K562 (cell line): ENCODE measurements at regions not wholly inside any gene's neighbourhood (a gene's known extent, or its start where the extent isn't known, plus 50 kb on each side); places are given as distances from the start of the nearest gene placed in this dataset.

Source experiments
- ATAC-seq: fragments of 200-7000 bp; cut with Tn5 transposase; 3 replicates; pipeline ENCODE4 v1.9.1; 2020; ENCODE audit warnings: moderate library complexity
- BruUV-seq: library from RNA; stranded (reverse); fragments of 400-500 nt; replicated peaks from 2 replicates; lab custom pipeline; 2021; lab: Mats Ljungman, UMichigan
- CTCF ChIA-PET: fragments of 300-600 bp; formaldehyde crosslinking; extraction: SDS; loops from one replicate; lab custom pipeline; 2021; ENCODE audit warnings: low intra/inter-chr PET ratio; lab: Yijun Ruan, JAX
- POLR2A ChIA-PET: fragments of 300-600, 350-650 bp; sonication (Branson Sonifier 250); formaldehyde crosslinking; extraction: SDS; loops from one replicate; lab custom pipeline; 2021; ENCODE audit warnings: antibody characterized with exemption, inconsistent platforms; lab: Yijun Ruan, JAX
- DNase-seq, 4 experiments: peaks; one replicate each; pipeline versions ENCODE4 v3.0.0 to v3.0.0-alpha.2; 2011 to 2018; ENCODE audit warnings: low spot score in 3 of 4, mixed read lengths in 3 of 4; ENCODE audit errors: extremely low read depth in 1 of 4
- FAIRE-seq: peaks from 2 replicates; lab custom pipeline; 2011; peaks lifted over from hg19 to GRCh38; lab: Jason Lieb, UNC
- H2AFZ ChIP-seq: 2 replicates; pipeline ENCODE4 v1.6.0; 2011; ENCODE audit warnings: low read depth, low read length, control low read depth, inconsistent platforms
- H3K27ac ChIP-seq: fragments of 200-600 bp; 3 replicates; pipeline ENCODE4 v1.8.0; 2011; ENCODE audit warnings: low read depth, mild to moderate bottlenecking, control low read depth, inconsistent platforms, low read length, moderate library complexity, mixed read lengths; ENCODE audit errors: extremely low read depth
- H3K27me3 ChIP-seq, 2 experiments: fragments of 300-600 bp in 1 of 2; 2 replicates in 1 of 2; 3 replicates in 1 of 2; pipeline versions ENCODE4 v1.6.0 to v1.8.0; 2011; ENCODE audit warnings: inconsistent platforms in 2 of 2, low read length in 2 of 2, mild to moderate bottlenecking in 1 of 2, mixed read lengths in 1 of 2, moderate library complexity in 1 of 2; ENCODE audit not compliant: control insufficient read depth in 2 of 2, insufficient read depth in 2 of 2
- H3K36me3 ChIP-seq: fragments of 300-600 bp; 3 replicates; pipeline ENCODE4 v1.8.0; 2011; ENCODE audit warnings: mild to moderate bottlenecking, low read length, inconsistent platforms; ENCODE audit not compliant: control insufficient read depth, insufficient read depth
- H3K4me1 ChIP-seq, 2 experiments: fragments of 200-600 bp in 1 of 2; replicated peaks in 1 of 2; 2 replicates in 1 of 2; 3 replicates in 1 of 2; pipeline versions ENCODE4 v1.5.1 to v1.8.0; 2011; ENCODE audit warnings: inconsistent platforms in 2 of 2, low read length in 2 of 2, mild to moderate bottlenecking in 1 of 2, mixed read lengths in 1 of 2, moderate library complexity in 1 of 2; ENCODE audit not compliant: control insufficient read depth in 2 of 2, insufficient read depth in 2 of 2
- H3K4me2 ChIP-seq: 2 replicates; pipeline ENCODE4 v1.6.1; 2011; ENCODE audit warnings: low read length, control low read depth, inconsistent platforms, mixed read lengths; ENCODE audit not compliant: insufficient read depth
- H3K4me3 ChIP-seq: fragments of 200-600 bp; sonication (generic), shearing (Covaris generic); 2 replicates; pipeline ENCODE4 v1.5.1; 2016; ENCODE audit warnings: control low read depth, inconsistent platforms
- H3K79me2 ChIP-seq: fragments of 200-600 bp; 3 replicates; pipeline ENCODE4 v1.8.0; 2011; ENCODE audit warnings: low read length, inconsistent platforms; ENCODE audit not compliant: control insufficient read depth, insufficient read depth
- H3K9ac ChIP-seq, 2 experiments: 2 replicates each; pipeline versions ENCODE4 v1.6.0 to v1.6.1; 2011; ENCODE audit warnings: low read depth in 2 of 2, low read length in 2 of 2, control low read depth in 1 of 2, inconsistent platforms in 1 of 2, mild to moderate bottlenecking in 1 of 2, mixed read lengths in 1 of 2; ENCODE audit not compliant: insufficient read depth in 1 of 2
- H3K9me1 ChIP-seq: one replicate; pipeline ENCODE4 v1.6.0; 2011; ENCODE audit warnings: inconsistent platforms, mild to moderate bottlenecking, low read length, moderate library complexity; ENCODE audit not compliant: control insufficient read depth, insufficient read depth
- H3K9me3 ChIP-seq: replicated peaks from 2 replicates; pipeline ENCODE4 v1.5.1; 2011; ENCODE audit warnings: low read depth, low read length, inconsistent platforms; ENCODE audit not compliant: control insufficient read depth, insufficient read depth
- H4K20me1 ChIP-seq: replicated peaks from 2 replicates; pipeline ENCODE4 v1.6.1; 2011; ENCODE audit warnings: low read length, inconsistent platforms, mixed read lengths; ENCODE audit not compliant: control insufficient read depth, insufficient read depth
- ARNT ChIP-seq, 2 experiments: fragments of 450-650 bp; IDR thresholded peaks; 2 replicates each; pipeline ENCODE4 v1.6.1; 2016; ENCODE audit warnings: mild to moderate bottlenecking in 1 of 2
- CHD1 ChIP-seq: fragments of 200-600 bp; sonication (generic); IDR thresholded peaks from one replicate; pipeline ENCODE4 v1.6.1; 2012; ENCODE audit warnings: mild to moderate bottlenecking, moderate library complexity, low read length, inconsistent platforms
- CREBBP ChIP-seq: IDR thresholded peaks from one replicate; pipeline ENCODE4 v1.6.1; 2012; ENCODE audit warnings: low read depth, mild to moderate bottlenecking, control low read depth, inconsistent platforms, low read length
- DEAF1 ChIP-seq: fragments of 450-650 bp; formaldehyde crosslinking; IDR thresholded peaks from 2 replicates; pipeline ENCODE4 v1.4.0; 2020; ENCODE audit warnings: mild to moderate bottlenecking, moderate library complexity
- ELF2 ChIP-seq: fragments of 250-450 bp; sonication (Bioruptor Pico); IDR thresholded peaks from 2 replicates; pipeline ENCODE4 v1.5.0; 2021; ENCODE audit warnings: mild to moderate bottlenecking
- FIP1L1 ChIP-seq: fragments of 200-400 bp; formaldehyde crosslinking; IDR thresholded peaks from 2 replicates; pipeline ENCODE4 v1.6.1; 2018; ENCODE audit warnings: mild to moderate bottlenecking, low read depth, low read length; ENCODE audit not compliant: poor library complexity, severe bottlenecking
- HMG20B ChIP-seq: fragments of 250-450 bp; sonication (Bioruptor Pico); IDR thresholded peaks from 2 replicates; pipeline ENCODE4 v1.5.0; 2021; ENCODE audit warnings: mild to moderate bottlenecking
- NFATC3 ChIP-seq: fragments of 450-650 bp; IDR thresholded peaks from 2 replicates; pipeline ENCODE4 v1.6.1; 2017; ENCODE audit warnings: mild to moderate bottlenecking
- NFE2 ChIP-seq: IDR thresholded peaks from 2 replicates; pipeline ENCODE4 v1.6.1; 2014; ENCODE audit warnings: antibody characterized with exemption, low read depth
- NR2F6 ChIP-seq: fragments of 450-650 bp; formaldehyde crosslinking; IDR thresholded peaks from 2 replicates; pipeline ENCODE4 v1.4.0; 2020; ENCODE audit warnings: mild to moderate bottlenecking
- RCOR1 ChIP-seq, 2 experiments: IDR thresholded peaks; 2 replicates each; pipeline ENCODE4 v1.6.1; 2012; ENCODE audit warnings: low read depth in 2 of 2, low read length in 2 of 2, borderline replicate concordance in 1 of 2, improper control_type of control experiment in 1 of 2
- SMAD3 ChIP-seq: fragments of 450-650 bp; formaldehyde crosslinking; conservative IDR thresholded peaks from 2 replicates; pipeline ENCODE4 v1.4.0; 2020; ENCODE audit warnings: mild to moderate bottlenecking
- TAF1 ChIP-seq: IDR thresholded peaks from 2 replicates; pipeline ENCODE4 v1.6.1; 2011; ENCODE audit warnings: mild to moderate bottlenecking, low read length, moderate library complexity; ENCODE audit not compliant: insufficient read depth, control insufficient read depth, severe bottlenecking; ENCODE audit errors: extremely low read depth
- ZFP1 ChIP-seq: fragments of 450-650 bp; formaldehyde crosslinking; IDR thresholded peaks from 2 replicates; pipeline ENCODE4 v1.4.0; 2020; ENCODE audit warnings: mild to moderate bottlenecking, mixed read lengths
- ZNF184 ChIP-seq: sonication (generic); formaldehyde crosslinking; IDR thresholded peaks from 2 replicates; pipeline ENCODE4 v1.5.0; 2020; ENCODE audit warnings: missing genetic modification reagents
- WGBS: fragments of 100-300 bp; shearing (Covaris generic); methylation state at CpG from one replicate; pipeline ENCODE4 v1.1.6; 2016; ENCODE audit warnings: low coverage, mixed read lengths; ENCODE audit not compliant: insufficient coverage; ENCODE audit errors: missing lambda C conversion rate; 5-methylcytosine and 5-hydroxymethylcytosine counted together
- in situ Hi-C: fragments of 300-500 bp; cut with MboI; formaldehyde crosslinking; loops from 4 replicates; pipeline ENCODE4 v1.15.0; 2018; ENCODE audit warnings: inconsistent platforms, mixed read lengths
- intact Hi-C: fragments of 100-400 bp; cut with micrococcal nuclease; formaldehyde crosslinking; loops from 2 replicates; pipeline ENCODE4 v1.14.2; 2022
- TF ChIP-seq, protein P1 (sequence below): sonication (generic); formaldehyde crosslinking; IDR thresholded peaks from 2 replicates; pipeline ENCODE4 v1.8.1; 2023; ENCODE audit warnings: mild to moderate bottlenecking, missing genetic modification reagents
- TF ChIP-seq, protein P2 (sequence below): IDR thresholded peaks from 2 replicates; pipeline ENCODE4 v1.6.1; 2016; ENCODE audit warnings: missing genetic modification characterization, missing compliant biosample characterization
- TF ChIP-seq, protein P3 (sequence below): fragments of 450-650 bp; IDR thresholded peaks from 2 replicates; pipeline ENCODE4 v1.6.1; 2016; ENCODE audit warnings: missing biosample characterization, missing genetic modification characterization

DNA sequence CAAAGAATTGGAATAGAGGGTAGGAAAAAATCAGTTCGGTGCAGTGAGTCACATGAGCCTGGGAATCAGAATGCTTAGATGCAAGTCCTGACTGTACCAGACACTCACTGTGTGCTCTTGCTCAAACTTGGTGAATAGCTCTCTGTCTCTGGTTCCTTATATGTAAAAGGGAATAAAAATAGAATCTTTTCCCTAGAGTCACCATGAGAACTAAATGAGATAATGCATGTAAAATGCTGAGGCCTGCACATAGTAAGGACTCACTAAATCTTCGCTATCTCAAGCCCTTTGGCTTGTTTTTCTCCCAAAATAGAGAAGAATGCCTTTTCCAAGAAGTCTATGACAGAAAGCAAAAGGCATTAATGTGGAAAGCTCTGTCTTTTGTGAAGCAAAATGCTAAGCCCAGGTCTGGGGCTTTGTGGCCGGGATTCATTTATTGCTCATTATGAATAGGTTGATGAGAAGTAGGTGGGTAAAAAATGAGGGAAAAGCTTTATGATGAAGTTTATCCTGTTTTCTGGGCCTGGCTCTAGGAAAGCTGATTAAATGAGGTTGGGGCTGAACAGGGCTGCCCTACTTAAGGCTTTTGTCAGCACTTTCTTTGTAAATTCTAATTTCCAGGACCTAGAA is 483.3 kb downstream of the DMAC1 start:
- Histone ChIP-seq H3K4me2 (no peak overlapping the region), H3K4me1 (no peaks in the 10 kb centered on the region), H3K79me2 (no peaks in the 10 kb centered on the region), H3K27me3 (no peaks in the 10 kb centered on the region), H3K4me3 (no peak overlapping the region), H3K27ac (no peak overlapping the region), H3K36me3 (no peaks in the 10 kb centered on the region), H2AFZ (no peak overlapping the region), H3K9me3 (no peaks in the 10 kb centered on the region), H4K20me1 (no peaks in the 10 kb centered on the region), H3K9ac (no peak overlapping the region), H3K9me1 (no peaks in the 10 kb centered on the region)
- in situ Hi-C loops = no loop called here
- BruUV-seq = no TSS peak
- intact Hi-C loops = no loop called here
- TF ChIP-seq SMAD3 = no peak
- TF ChIP-seq ARNT (IDR thresholded peaks at IDR 0.05) = no peak
- no peak for TF ChIP-seq ZNF184 (CRISPR knock-in tag)
- TF ChIP-seq, protein P1, sequence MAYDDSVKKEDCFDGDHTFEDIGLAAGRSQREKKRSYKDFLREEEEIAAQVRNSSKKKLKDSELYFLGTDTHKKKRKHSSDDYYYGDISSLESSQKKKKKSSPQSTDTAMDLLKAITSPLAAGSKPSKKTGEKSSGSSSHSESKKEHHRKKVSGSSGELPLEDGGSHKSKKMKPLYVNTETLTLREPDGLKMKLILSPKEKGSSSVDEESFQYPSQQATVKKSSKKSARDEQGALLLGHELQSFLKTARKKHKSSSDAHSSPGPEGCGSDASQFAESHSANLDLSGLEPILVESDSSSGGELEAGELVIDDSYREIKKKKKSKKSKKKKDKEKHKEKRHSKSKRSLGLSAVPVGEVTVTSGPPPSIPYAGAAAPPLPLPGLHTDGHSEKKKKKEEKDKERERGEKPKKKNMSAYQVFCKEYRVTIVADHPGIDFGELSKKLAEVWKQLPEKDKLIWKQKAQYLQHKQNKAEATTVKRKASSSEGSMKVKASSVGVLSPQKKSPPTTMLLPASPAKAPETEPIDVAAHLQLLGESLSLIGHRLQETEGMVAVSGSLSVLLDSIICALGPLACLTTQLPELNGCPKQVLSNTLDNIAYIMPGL (CRISPR knock-in tag) = no peak
- no peak for TF ChIP-seq HMG20B (CRISPR knock-in tag)
- no peak for TF ChIP-seq TAF1
- TF ChIP-seq ELF2 (CRISPR knock-in tag) = no peak
- TF ChIP-seq CREBBP = no peak
- TF ChIP-seq FIP1L1 = no peak
- TF ChIP-seq CHD1 = no peak
- TF ChIP-seq RCOR1 (IDR thresholded peaks at IDR 0.05; ENCODE audit: borderline replicate concordance in 1 of 2, low read depth in 2 of 2, low read length in 2 of 2) = no peak
- TF ChIP-seq, protein P2, sequence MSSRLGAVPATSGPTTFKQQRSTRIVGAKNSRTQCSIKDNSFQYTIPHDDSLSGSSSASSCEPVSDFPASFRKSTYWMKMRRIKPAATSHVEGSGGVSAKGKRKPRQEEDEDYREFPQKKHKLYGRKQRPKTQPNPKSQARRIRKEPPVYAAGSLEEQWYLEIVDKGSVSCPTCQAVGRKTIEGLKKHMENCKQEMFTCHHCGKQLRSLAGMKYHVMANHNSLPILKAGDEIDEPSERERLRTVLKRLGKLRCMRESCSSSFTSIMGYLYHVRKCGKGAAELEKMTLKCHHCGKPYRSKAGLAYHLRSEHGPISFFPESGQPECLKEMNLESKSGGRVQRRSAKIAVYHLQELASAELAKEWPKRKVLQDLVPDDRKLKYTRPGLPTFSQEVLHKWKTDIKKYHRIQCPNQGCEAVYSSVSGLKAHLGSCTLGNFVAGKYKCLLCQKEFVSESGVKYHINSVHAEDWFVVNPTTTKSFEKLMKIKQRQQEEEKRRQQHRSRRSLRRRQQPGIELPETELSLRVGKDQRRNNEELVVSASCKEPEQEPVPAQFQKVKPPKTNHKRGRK (tag) = no peak
- no peak for TF ChIP-seq NR2F6 (CRISPR knock-in tag)
- no peak for TF ChIP-seq NFE2
- TF ChIP-seq, protein P3, sequence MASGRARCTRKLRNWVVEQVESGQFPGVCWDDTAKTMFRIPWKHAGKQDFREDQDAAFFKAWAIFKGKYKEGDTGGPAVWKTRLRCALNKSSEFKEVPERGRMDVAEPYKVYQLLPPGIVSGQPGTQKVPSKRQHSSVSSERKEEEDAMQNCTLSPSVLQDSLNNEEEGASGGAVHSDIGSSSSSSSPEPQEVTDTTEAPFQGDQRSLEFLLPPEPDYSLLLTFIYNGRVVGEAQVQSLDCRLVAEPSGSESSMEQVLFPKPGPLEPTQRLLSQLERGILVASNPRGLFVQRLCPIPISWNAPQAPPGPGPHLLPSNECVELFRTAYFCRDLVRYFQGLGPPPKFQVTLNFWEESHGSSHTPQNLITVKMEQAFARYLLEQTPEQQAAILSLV (tag) = no peak
- TF ChIP-seq DEAF1 = no peak
- TF ChIP-seq NFATC3 = no peak
- TF ChIP-seq ZFP1 (CRISPR knock-in tag) = no peak
- CTCF ChIA-PET = no interaction called here
- ATAC-seq = no peak
- DNase-seq = no peak
- POLR2A ChIA-PET = no interaction called here
- 2% methylated on average over 3 of the region's 3 CpGs for WGBS
- no peak for FAIRE-seq
